Gastrocnemius medialis (tissue), 4 donors: ENCODE measurements at regions not wholly inside any gene's neighbourhood (a gene's known extent, or its start where the extent isn't known, plus 50 kb on each side); places are given as distances from the start of the nearest gene placed in this dataset.

Experiments used
- ATAC-seq, 2 donors: fragments of 150-250 bp; one replicate each; pipeline ENCODE4 v1.9.1; 2016
- DNase-seq, 2 donors: peaks; one replicate each; pipeline ENCODE4 v3.0.0-alpha.2; 2019
- H3K27ac ChIP-seq, 4 donors: fragments of 200-600 bp; sonication (generic); 1 replicate in 1 of 4; 2 replicates in 3 of 4; pipeline ENCODE4 v1.5.1; 2016 to 2018; ENCODE audit warnings: mild to moderate bottlenecking in 2 of 4, moderate library complexity in 1 of 4
- H3K27me3 ChIP-seq, 3 donors: fragments of 200-600 bp; sonication (generic) in 2 of 3; 1 replicate in 1 of 3; 2 replicates in 2 of 3; pipeline versions ENCODE4 v1.5.1 to v1.6.0; 2016 to 2019; ENCODE audit warnings: mild to moderate bottlenecking in 1 of 3, moderate library complexity in 1 of 3
- H3K36me3 ChIP-seq, 2 donors: fragments of 200-600 bp; sonication (generic) in 1 of 2; one replicate each; pipeline ENCODE4 v1.5.1; 2017 to 2018
- H3K4me1 ChIP-seq, 2 donors: fragments of 200-600 bp; sonication (generic) in 1 of 2; one replicate each; pipeline ENCODE4 v1.5.1; 2016 to 2017; ENCODE audit warnings: mild to moderate bottlenecking in 2 of 2
- H3K4me3 ChIP-seq, 4 donors: fragments of 200-600 bp; sonication (generic) in 3 of 4; 1 replicate in 1 of 4; 2 replicates in 3 of 4; pipeline ENCODE4 v1.5.1; 2016 to 2019; ENCODE audit warnings: mild to moderate bottlenecking in 2 of 4
- H3K9me3 ChIP-seq, 3 donors: fragments of 200-600 bp; sonication (generic) in 2 of 3; 1 replicate in 1 of 3; 2 replicates in 2 of 3; pipeline ENCODE4 v1.5.1; 2016 to 2019
- POLR2A ChIP-seq, 2 donors: fragments of 450-650 bp; IDR thresholded peaks; one replicate each; pipeline ENCODE4 v1.6.1; 2017; ENCODE audit warnings: antibody characterized with exemption in 2 of 2, mild to moderate bottlenecking in 2 of 2, moderate library complexity in 2 of 2
- in situ Hi-C, 4 donors: fragments of 200-750 bp; cut with MboI; loops; one replicate each; pipeline versions ENCODE4 v1.15.0 to v1.8.0; 2017; ENCODE audit warnings: low sequenced_read_pairs in 4 of 4
- intact Hi-C: fragments of 100-400 bp; cut with DNase I; formaldehyde crosslinking; loops from one replicate; pipeline ENCODE4 v1.15.1; 2023; ENCODE audit warnings: low total_unique reads
- TF ChIP-seq, protein P1 (sequence below), 5 experiments: fragments of 450-650 bp in 3 of 5; fragments of 200-600 bp in 2 of 5; sonication (generic) in 2 of 5; IDR thresholded peaks in 4 of 5; conservative IDR thresholded peaks in 1 of 5; 1 replicate in 4 of 5; 2 replicates in 1 of 5; pipeline ENCODE4 v1.5.1; 2016 to 2019; ENCODE audit warnings: antibody characterized with exemption in 5 of 5, mild to moderate bottlenecking in 3 of 5, moderate library complexity in 3 of 5

DNA sequence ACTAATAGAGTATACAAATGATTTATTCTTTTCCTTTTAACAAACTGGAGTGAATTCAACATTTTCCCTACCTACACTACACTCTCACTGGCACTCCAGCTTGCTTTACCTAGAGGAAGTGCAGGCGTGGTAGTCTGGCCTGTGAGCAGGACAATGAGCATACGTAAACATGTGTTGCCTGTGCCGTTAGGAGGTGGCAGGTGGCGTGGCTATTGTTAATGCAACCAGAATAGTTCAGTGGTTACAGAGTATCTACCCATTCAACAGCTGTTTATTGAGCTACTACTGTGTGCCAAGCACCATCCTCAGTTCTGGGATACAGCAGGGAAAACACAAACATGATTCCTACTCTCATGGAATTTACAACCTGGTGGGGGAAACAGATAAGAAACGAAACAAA lies 299.7 kb upstream of the KAZN start:
- Histone ChIP-seq H3K4me3 (no peak overlapping the region), H3K4me1 (no peaks in the 10 kb centered on the region), H3K9me3 (no peaks in the 10 kb centered on the region), H3K36me3 (no peaks in the 10 kb centered on the region), H3K27ac (no peak overlapping the region), H3K27me3 (no peaks in the 10 kb centered on the region)
- DNase-seq (no peak), ATAC-seq (no peak)
- TF ChIP-seq POLR2A (IDR thresholded peaks at IDR 0.05) = no peak
- TF ChIP-seq, protein P1, sequence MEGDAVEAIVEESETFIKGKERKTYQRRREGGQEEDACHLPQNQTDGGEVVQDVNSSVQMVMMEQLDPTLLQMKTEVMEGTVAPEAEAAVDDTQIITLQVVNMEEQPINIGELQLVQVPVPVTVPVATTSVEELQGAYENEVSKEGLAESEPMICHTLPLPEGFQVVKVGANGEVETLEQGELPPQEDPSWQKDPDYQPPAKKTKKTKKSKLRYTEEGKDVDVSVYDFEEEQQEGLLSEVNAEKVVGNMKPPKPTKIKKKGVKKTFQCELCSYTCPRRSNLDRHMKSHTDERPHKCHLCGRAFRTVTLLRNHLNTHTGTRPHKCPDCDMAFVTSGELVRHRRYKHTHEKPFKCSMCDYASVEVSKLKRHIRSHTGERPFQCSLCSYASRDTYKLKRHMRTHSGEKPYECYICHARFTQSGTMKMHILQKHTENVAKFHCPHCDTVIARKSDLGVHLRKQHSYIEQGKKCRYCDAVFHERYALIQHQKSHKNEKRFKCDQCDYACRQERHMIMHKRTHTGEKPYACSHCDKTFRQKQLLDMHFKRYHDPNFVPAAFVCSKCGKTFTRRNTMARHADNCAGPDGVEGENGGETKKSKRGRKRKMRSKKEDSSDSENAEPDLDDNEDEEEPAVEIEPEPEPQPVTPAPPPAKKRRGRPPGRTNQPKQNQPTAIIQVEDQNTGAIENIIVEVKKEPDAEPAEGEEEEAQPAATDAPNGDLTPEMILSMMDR (IDR thresholded peaks at IDR 0.05 in 4 of 5, conservative IDR thresholded peaks at IDR 0.05 in 1 of 5) = no peak
- intact Hi-C loops (no loop called here), in situ Hi-C loops (no loop called here)

DNA sequence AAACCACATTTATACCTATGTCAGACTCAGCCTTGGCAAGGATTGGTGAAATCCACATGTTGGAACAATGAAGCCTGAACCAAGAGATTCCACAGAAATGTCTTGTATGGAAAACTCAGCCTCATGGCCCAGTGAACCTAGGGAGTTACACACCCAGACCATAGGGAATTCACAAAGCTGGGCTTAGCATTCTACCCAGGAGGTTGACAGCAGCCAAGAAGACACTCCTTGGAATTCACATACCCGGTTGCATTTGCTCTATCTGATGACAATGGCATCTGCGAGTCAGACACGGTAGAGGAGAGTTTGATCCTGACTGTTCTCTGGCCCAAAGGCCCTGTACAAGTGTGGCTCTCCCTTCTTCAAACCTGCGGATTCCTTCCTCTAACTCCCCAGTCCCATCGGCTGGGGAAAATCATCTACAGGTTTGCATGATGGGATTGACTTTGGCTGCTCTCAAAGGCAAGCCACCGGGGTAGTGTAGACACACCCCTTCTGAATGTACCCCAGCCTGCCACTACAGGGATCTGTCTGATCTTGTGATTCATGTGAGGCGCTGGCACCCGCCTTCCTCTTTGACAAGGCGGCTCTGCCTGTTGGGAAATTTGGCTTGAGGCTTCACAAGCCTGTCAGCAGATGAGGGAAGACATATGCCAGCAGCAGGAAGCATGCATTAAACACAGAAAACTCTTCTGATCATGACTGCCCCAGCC lies 297.3 kb upstream of the KAZN start:
- intact Hi-C loops = loop anchor here (10.0 kb wide), 1 partner anchor 46 kb away; no protein-coding TSS in a partner anchor
- no peak overlapping the region for H3K27ac ChIP-seq
- ATAC-seq (no peak), DNase-seq (peak in 1 of 2 donors; percentile 28)
- H3K4me3 ChIP-seq = no peak overlapping the region
- no peaks in the 10 kb centered on the region for H3K36me3 ChIP-seq
- in situ Hi-C loops = no loop called here
- H3K4me1 ChIP-seq = no peaks in the 10 kb centered on the region
- H3K9me3 ChIP-seq = no peaks in the 10 kb centered on the region
- no peaks in the 10 kb centered on the region for H3K27me3 ChIP-seq
- TF ChIP-seq POLR2A (IDR thresholded peaks at IDR 0.05) = no peak
- TF ChIP-seq, protein P1 (IDR thresholded peaks at IDR 0.05 in 4 of 5, conservative IDR thresholded peaks at IDR 0.05 in 1 of 5) = no peak

DNA sequence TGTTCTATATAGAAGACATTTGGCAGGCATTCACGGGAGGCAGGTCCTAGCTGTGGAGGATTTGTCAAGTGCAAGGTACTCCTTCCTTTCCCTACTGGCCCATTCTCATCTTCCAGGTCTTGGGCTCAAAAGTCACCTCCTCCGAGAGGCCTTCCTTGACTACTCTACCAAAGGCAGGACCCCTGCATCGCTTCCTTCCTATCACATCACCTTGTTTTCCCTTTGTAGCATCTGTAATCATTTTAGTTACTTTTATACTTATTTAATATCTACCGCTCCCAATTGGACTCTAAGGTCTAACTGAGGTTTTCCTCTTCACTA lies 296.8 kb upstream of the KAZN start:
- Histone ChIP-seq H3K9me3 (no peaks in the 10 kb centered on the region), H3K4me1 (no peaks in the 10 kb centered on the region), H3K4me3 (no peak overlapping the region), H3K27ac (no peak overlapping the region), H3K36me3 (no peaks in the 10 kb centered on the region), H3K27me3 (no peaks in the 10 kb centered on the region)
- TF ChIP-seq POLR2A (IDR thresholded peaks at IDR 0.05) = no peak
- TF ChIP-seq, protein P1 (IDR thresholded peaks at IDR 0.05 in 4 of 5, conservative IDR thresholded peaks at IDR 0.05 in 1 of 5) = no peak
- intact Hi-C loops (loop anchor here (10.0 kb wide), 1 partner anchor 47 kb away; no protein-coding TSS in a partner anchor), in situ Hi-C loops (no loop called here)
- no peak for DNase-seq
- no peak for ATAC-seq

DNA sequence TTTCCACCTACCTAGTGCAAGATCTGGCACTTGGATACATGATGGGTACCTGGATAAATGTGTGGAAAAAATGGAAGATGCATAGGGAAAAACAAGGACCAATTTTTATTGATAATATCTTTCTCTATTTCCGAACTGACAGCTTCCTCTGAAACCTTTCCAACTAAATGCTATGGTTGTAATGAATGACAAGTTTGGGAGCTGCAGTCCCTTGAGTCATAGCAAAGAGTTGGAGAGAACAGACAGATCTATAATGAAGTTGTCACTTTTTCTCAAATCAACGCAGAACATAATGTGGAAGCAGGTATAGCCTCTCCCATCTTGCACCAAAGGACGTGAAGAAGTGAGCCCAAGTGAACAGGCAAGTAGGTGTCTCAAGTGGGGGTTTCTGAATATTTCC lies 296.5 kb upstream of the KAZN start:
- Histone ChIP-seq H3K27me3 (no peaks in the 10 kb centered on the region), H3K9me3 (no peaks in the 10 kb centered on the region), H3K4me3 (no peak overlapping the region), H3K4me1 (no peaks in the 10 kb centered on the region), H3K36me3 (no peaks in the 10 kb centered on the region), H3K27ac (no peak overlapping the region)
- no peak for ATAC-seq
- intact Hi-C loops = loop anchor here (10.0 kb wide), 1 partner anchor 47 kb away; no protein-coding TSS in a partner anchor
- TF ChIP-seq POLR2A (IDR thresholded peaks at IDR 0.05) = no peak
- TF ChIP-seq, protein P1 (IDR thresholded peaks at IDR 0.05 in 4 of 5, conservative IDR thresholded peaks at IDR 0.05 in 1 of 5) = no peak
- in situ Hi-C loops = no loop called here
- no peak for DNase-seq

DNA sequence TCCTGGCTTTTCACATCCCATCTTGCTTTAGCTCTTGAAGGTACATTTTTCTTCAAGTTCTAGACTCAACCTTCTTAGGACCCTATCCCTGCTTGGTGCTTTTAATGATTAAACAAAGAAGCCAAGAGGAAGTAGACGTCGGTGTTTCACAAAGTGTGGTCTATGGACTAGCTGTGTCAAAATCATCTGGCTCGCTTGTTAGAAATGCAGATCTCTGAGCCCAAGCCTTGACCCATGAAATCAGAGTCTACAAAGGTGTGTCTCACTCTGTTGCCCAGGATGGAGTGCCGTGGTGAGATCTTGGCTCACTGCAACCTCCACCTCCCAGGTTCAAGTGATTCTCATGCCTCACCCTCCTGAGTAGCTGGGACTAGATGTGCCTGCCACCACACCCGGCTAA lies 295.5 kb upstream of the KAZN start:
- ATAC-seq (no peak), DNase-seq (no peak)
- Histone ChIP-seq H3K9me3 (no peaks in the 10 kb centered on the region), H3K4me1 (no peaks in the 10 kb centered on the region), H3K27me3 (no peaks in the 10 kb centered on the region), H3K36me3 (no peaks in the 10 kb centered on the region), H3K27ac (peak overlapping the region in 1 of 4 donors; percentile 37), H3K4me3 (no peak overlapping the region)
- intact Hi-C loops = loop anchor here (10.0 kb wide), 1 partner anchor 48 kb away; no protein-coding TSS in a partner anchor
- no peak for TF ChIP-seq POLR2A (IDR thresholded peaks at IDR 0.05)
- TF ChIP-seq, protein P1 (IDR thresholded peaks at IDR 0.05 in 4 of 5, conservative IDR thresholded peaks at IDR 0.05 in 1 of 5) = no peak
- in situ Hi-C loops = no loop called here
